ENCODE measurements at regions not wholly inside any gene's neighbourhood (a gene's known extent, or its start where the extent isn't known, plus 50 kb on each side); places are given as distances from the start of the nearest gene placed in this dataset.

- Histone ChIP-seq H3K36me3 (ENCODE audit: control insufficient read depth, insufficient read depth, low read length) (no peaks in the 10 kb centered on the region), H3K27me3 (replicated peaks; ENCODE audit: control insufficient read depth, insufficient read depth, low read length) (no peaks in the 10 kb centered on the region), H3K4me3 (replicated peaks; ENCODE audit: low read depth, low read length) (no peak overlapping the region)
- TF ChIP-seq, protein P1, sequence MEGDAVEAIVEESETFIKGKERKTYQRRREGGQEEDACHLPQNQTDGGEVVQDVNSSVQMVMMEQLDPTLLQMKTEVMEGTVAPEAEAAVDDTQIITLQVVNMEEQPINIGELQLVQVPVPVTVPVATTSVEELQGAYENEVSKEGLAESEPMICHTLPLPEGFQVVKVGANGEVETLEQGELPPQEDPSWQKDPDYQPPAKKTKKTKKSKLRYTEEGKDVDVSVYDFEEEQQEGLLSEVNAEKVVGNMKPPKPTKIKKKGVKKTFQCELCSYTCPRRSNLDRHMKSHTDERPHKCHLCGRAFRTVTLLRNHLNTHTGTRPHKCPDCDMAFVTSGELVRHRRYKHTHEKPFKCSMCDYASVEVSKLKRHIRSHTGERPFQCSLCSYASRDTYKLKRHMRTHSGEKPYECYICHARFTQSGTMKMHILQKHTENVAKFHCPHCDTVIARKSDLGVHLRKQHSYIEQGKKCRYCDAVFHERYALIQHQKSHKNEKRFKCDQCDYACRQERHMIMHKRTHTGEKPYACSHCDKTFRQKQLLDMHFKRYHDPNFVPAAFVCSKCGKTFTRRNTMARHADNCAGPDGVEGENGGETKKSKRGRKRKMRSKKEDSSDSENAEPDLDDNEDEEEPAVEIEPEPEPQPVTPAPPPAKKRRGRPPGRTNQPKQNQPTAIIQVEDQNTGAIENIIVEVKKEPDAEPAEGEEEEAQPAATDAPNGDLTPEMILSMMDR (IDR thresholded peaks at IDR 0.05; ENCODE audit: insufficient read depth, low read length, poor library complexity, severe bottlenecking) = no peak
- DNase-seq (ENCODE audit: extremely low read depth, insufficient read length) = no peak
Observed at GRCh38 chr18:28372186-28372585, 195.3 kb upstream of the CDH2 start.

DNA sequence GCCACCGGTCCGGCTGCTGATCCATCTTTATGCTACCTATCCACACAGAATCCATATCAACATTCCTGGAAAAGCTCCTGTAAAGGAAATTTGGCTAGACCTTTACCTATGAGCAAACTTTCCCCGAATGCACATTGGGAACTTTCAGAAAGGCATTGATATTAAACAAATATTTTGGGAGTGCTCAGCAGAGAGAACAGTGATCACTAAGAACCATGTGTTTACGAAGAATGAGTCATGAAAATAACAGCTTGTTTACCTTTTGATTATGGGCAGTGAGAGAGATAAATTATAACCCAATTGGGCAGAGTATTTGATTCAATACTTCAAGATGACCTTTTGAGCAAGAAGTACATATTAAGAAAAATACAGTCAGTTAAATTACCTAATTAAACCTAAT lies 189.7 kb upstream of the CDH2 start:
- no peaks in the 10 kb centered on the region for H3K36me3 ChIP-seq (ENCODE audit: control insufficient read depth, insufficient read depth, low read length)
- TF ChIP-seq, protein P1 (IDR thresholded peaks at IDR 0.05; ENCODE audit: insufficient read depth, low read length, poor library complexity, severe bottlenecking) = no peak
- no peak for DNase-seq (ENCODE audit: extremely low read depth, insufficient read length)
- H3K27me3 ChIP-seq (replicated peaks; ENCODE audit: control insufficient read depth, insufficient read depth, low read length) = no peaks in the 10 kb centered on the region
- H3K4me3 ChIP-seq (replicated peaks; ENCODE audit: low read depth, low read length) = no peak overlapping the region

DNA sequence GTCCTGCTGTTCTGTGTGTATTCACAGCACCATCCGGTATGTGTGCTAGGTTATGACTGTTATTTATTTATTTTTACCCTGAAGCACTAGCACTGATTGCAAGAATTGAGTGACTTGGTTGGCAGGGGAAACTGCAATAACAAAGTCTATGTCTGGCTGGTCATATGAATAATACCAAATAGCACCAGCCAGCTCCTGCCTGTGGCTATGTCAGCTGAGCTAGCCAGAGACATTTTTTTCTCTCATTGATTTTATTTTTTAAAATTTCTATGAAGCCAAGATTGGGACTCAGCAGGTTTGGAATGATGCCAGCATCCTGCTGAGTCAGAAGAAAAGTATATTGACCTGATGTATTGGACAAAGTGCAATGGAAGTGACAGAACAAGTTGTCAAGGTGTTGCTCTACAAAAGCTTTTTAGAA lies 188.5 kb upstream of the CDH2 start:
- H3K36me3 ChIP-seq (ENCODE audit: control insufficient read depth, insufficient read depth, low read length) = no peaks in the 10 kb centered on the region
- H3K4me3 ChIP-seq (replicated peaks; ENCODE audit: low read depth, low read length) = no peak overlapping the region
- TF ChIP-seq, protein P1 (IDR thresholded peaks at IDR 0.05; ENCODE audit: insufficient read depth, low read length, poor library complexity, severe bottlenecking) = no peak
- no peak for DNase-seq (ENCODE audit: extremely low read depth, insufficient read length)
- no peaks in the 10 kb centered on the region for H3K27me3 ChIP-seq (replicated peaks; ENCODE audit: control insufficient read depth, insufficient read depth, low read length)

- TF ChIP-seq, protein P1 (IDR thresholded peaks at IDR 0.05; ENCODE audit: insufficient read depth, low read length, poor library complexity, severe bottlenecking) = no peak
- no peaks in the 10 kb centered on the region for H3K27me3 ChIP-seq (replicated peaks; ENCODE audit: control insufficient read depth, insufficient read depth, low read length)
- H3K4me3 ChIP-seq (replicated peaks; ENCODE audit: low read depth, low read length) = no peak overlapping the region
- no peaks in the 10 kb centered on the region for H3K36me3 ChIP-seq (ENCODE audit: control insufficient read depth, insufficient read depth, low read length)
- no peak for DNase-seq (ENCODE audit: extremely low read depth, insufficient read length)
Observed at GRCh38 chr18:28363124-28363523, 186.2 kb upstream of the CDH2 start.

DNA sequence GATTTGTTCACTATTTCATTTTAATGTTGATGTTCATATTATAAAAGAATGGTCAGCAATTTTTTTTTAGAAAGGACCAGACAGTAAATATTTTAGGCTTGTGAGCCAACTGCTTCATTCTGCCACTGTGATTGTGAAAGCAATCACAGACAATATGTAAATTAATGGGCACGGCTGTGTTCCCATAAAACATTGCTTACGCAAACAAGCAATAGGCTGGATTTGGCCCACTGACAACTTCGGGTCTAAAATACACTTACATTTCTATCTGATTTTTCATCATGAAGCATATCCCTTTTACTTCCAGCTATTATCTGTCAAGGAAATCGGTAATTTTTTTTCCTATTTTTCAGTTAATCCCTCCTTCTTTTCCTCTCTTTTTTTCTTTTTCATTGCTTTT lies 182.2 kb upstream of the CDH2 start:
- TF ChIP-seq, protein P1 (IDR thresholded peaks at IDR 0.05; ENCODE audit: insufficient read depth, low read length, poor library complexity, severe bottlenecking) = no peak
- DNase-seq (ENCODE audit: extremely low read depth, insufficient read length) = no peak

GRCh38 chr18:28357766-28358401 lies 181.0 kb upstream of the CDH2 start:
- Histone ChIP-seq H3K4me3 (replicated peaks; ENCODE audit: low read depth, low read length) (no peak overlapping the region), H3K27me3 (replicated peaks; ENCODE audit: control insufficient read depth, insufficient read depth, low read length) (no peaks in the 10 kb centered on the region), H3K36me3 (ENCODE audit: control insufficient read depth, insufficient read depth, low read length) (no peaks in the 10 kb centered on the region)
- TF ChIP-seq, protein P1 (IDR thresholded peaks at IDR 0.05; ENCODE audit: insufficient read depth, low read length, poor library complexity, severe bottlenecking) = no peak
- DNase-seq (ENCODE audit: extremely low read depth, insufficient read length) = no peak

More for the DNA sequence above, 182.2 kb upstream of the CDH2 start:
- Histone ChIP-seq H3K27me3 (replicated peaks; ENCODE audit: control insufficient read depth, insufficient read depth, low read length) (no peaks in the 10 kb centered on the region), H3K4me3 (replicated peaks; ENCODE audit: low read depth, low read length) (no peak overlapping the region), H3K36me3 (ENCODE audit: control insufficient read depth, insufficient read depth, low read length) (no peaks in the 10 kb centered on the region)
